ENCODE measurements at regions not wholly inside any gene's neighbourhood (a gene's known extent, or its start where the extent isn't known, plus 50 kb on each side); places are given as distances from the start of the nearest gene placed in this dataset.
"Not testable (repeated sequence)": the region's sequence is repeated elsewhere in the genome, so short reads cannot be mapped to it uniquely, and the experiment has no call there.

DNA sequence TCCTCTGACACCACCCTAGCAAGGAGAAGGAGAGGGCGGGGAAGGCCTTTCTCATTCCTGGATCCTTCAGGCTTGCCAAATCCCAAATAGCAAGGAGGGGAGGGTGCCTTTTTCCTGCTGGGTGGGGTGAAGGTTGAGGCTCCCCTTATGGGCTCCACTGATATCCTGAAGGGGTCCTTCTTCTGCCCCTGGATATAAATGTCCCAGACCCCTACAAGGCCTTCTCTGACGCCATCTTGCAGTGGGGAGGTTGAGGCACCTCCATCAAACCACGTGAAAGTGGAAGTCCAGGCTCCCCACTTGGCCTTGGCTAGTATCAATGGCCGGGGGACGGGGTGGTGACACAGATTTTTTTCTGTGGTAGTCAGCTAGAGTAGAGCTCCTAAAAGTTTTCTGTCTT is 371.3 kb downstream of the GLRX3 start:
- no peak for DNase-seq (ENCODE audit: low read depth in 4 of 4, low spot score in 1 of 4)

DNA sequence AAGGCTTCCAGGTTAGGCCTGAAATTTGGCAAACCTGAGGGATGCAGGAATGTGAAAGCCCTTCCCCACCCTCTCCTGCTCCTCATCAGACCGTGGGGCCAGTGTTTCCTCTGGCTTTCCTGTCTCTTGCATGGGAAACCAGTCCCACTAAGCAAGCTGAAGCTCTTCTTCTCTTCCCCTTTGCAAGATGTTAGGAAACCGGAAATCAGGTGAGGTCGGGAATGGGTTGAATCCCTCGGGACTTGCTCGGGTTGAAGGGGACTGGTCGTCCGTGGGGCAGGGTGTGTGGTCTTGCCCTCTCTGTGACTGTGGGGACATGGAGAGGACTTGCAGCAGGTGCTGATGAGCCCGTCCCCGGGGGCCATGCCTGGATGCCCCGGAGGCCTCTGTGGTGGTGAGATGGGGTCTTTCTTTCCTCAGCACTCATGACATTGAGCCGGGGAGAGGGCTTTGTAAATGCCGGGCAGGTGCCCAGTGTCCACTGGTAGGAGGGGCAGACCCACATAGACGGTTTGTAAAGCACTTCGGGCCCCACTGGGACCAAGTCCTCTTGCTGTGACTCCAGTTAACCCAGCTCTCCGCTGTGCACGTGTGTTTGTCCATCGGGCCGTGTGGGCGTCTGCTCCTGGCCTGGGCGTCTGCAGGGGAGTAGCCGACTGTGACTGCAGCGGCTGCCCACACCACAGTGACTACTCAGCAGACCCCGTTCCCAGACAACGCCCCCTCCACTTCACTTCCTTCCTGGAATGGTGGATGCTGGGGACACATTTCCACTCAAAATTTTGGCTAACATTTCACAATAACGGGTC is 373.9 kb downstream of the GLRX3 start:
- DNase-seq (ENCODE audit: low read depth in 4 of 4, low spot score in 1 of 4), result no peak

DNA sequence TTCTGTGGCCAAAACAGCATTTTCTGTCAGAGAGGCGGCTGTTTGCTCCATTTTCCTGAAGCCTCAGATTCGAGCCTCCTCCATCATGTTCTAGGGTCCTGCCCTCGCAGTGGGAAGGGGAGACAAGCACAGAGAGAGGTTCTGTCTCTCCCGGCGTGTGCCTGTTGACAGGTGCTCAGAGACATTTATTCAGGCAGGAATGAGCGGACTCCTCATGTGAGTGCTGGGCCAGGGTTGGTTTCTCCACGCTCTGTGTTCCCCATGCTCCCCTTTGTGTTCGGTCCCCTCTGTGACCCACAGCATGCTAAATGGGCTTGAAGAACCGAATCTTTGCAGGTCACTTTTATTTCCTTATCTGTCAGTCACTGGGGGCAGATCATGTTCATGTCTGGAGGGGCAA is 374.6 kb downstream of the GLRX3 start:
- DNase-seq (ENCODE audit: low read depth in 4 of 4, low spot score in 1 of 4), result no peak

DNA sequence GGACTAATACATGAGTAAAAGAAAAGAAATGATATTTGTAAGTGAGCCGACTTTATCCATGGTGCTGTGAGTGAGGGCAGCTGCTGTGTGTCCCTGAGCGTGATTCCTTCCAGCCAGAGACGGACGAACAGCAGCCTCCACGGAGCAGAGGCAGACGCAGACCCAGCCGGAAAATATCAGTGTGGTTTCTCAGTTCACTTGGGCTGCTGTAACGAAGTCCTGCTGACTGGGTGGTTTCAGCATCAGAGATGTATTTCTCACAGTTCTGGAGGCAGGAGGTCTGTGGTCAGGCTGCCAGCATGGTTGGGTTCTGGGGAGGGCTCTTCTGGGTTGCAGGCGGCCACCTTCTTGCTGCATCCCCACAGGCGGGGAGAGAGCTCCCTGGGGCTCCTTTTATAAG is 375.6 kb downstream of the GLRX3 start:
- no peak for DNase-seq (ENCODE audit: low read depth in 4 of 4, low spot score in 1 of 4)

DNA sequence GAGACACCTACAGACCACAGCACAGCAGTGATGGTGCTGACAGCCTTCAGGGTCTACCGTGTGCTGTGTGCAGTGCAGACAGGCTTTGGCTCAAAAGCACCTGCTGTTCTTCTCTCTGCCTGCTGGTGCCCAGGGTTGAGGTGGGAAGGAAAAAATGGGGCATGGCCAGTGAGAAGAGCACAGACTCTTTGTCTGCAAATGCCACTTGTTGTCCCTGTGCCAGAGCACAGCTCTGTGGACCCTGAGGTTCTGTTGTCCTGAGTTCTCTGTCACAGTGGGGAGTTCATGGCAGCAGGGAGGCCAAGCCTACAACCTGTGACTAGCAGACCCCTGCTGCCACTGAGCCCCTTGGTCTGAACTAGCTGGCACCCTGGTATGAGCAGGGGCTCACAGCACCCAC is 376.7 kb downstream of the GLRX3 start:
- DNase-seq (ENCODE audit: low read depth in 4 of 4, low spot score in 1 of 4), result no peak

DNA sequence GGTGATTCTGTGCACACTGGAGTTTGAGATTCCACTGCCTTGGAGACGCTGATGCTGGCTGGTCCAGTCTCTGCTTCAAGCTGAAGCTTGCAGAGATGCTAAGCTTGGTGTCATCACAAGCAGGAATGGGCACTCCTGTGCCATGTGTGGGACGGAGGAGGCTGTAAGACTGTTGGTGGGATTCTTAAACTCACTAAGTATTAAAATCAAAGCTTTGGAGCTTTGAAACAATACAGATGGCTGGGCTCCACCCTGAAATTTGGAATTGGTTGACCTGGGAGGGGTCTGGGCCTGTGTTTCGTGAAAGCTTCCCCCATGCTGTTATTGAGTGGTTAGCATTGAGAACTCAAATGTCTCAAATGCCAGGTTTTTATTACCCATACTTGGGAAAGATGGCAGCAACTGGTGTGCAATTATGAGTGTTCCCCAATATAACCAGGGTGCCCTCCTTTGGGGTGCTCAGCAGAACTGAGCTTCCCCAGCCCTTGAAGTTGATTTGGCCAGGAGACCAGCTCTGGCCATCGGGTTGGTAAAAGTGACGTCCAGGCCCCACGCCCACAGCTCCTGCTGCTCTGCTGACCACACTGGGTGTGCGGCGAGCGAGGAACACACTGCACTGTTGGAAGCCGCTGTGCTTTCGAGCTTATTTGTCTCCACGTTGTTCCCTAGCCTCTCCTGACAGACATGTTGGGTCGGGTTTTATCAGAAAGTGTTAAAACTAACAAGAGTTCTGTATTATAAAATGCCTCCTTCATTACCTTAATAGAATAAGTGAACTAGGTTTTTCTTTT is 377.7 kb downstream of the GLRX3 start:
- no peak for DNase-seq (ENCODE audit: low read depth in 4 of 4, low spot score in 1 of 4)

DNA sequence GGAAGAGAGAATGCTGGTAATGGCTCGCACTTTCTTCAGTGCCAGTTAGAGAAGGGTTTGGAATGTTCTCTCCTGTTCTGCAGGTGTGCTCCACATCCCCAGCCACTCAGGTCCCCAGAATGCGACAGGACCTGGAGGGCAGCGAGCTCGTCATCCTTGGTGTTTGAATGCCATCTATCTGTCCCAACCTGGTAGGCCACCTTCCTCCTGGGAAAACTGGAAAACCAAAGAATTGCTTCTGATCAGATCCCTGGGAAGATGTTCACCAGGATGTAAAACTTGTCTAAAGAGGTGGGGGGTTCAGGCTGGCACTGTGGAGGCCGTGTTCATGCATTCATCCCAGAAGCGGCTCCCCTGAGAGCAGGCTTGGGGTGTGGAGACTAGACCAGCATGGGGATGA is 379.5 kb downstream of the GLRX3 start:
- no peak for DNase-seq (ENCODE audit: low read depth in 4 of 4, low spot score in 1 of 4)

DNA sequence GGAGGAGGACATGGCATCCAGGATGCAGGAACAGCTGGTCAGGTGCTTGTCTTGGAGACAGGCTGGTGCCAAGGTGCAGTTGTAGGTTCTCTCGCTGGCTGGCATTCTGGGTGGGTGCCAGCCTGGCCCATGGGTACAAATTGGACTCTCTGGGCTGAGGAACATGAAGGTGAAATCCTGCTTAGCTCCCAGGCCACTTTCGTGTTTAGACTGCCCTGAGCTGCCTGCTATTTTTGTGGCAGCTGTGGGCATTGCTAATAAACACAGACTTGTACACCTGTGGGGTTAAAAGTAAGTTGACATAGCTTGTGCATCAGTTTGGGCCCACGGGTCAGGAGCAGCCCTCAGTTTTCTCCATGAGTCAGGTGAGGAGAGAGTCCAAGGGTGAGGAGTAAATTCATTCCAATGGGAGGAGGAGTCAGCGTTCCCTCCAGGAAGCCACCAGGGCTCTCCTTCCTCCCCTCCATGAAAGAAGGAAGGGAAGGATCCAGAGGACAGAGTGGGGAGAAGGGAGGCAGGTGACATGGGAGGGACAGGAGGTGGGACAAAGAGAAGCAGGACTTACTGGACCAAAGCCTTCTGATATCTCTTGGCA is 380.0 kb downstream of the GLRX3 start:
- no peak for DNase-seq (ENCODE audit: low read depth in 4 of 4, low spot score in 1 of 4)

DNA sequence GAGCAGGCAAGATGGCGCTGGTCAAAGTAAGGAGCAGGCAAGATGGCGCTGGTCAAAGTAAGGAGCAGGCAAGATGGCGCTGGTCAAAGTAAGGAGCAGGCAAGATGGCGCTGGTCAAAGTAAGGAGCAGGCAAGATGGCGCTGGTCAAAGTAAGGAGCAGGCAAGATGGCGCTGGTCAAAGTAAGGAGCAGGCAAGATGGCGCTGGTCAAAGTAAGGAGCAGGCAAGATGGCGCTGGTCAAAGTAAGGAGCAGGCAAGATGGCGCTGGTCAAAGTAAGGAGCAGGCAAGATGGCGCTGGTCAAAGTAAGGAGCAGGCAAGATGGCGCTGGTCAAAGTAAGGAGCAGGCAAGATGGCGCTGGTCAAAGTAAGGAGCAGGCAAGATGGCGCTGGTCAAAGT is 382.7 kb downstream of the GLRX3 start:
- not testable (repeated sequence) for DNase-seq (ENCODE audit: low read depth in 4 of 4, low spot score in 1 of 4)

DNA sequence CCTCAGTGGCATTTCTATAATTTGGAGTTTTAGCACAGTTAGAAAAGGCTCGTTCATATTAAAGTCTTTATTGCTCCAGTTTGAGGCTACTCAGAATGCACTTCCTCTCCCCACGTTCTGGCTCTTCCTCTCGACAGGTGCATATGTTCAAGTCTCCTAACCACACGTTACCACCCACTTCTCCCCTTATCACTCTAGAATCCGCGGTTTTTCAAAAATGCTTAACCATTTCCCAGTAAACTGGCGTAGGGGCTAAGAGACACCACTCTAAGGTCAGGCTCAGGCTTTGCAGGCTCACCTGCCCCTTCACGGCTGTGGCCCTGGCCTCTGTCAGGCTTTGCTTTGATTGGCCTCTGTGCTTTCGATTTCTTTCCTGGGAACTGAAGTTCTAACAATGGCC is 383.6 kb downstream of the GLRX3 start:
- no peak for DNase-seq (ENCODE audit: low read depth in 4 of 4, low spot score in 1 of 4)

DNA sequence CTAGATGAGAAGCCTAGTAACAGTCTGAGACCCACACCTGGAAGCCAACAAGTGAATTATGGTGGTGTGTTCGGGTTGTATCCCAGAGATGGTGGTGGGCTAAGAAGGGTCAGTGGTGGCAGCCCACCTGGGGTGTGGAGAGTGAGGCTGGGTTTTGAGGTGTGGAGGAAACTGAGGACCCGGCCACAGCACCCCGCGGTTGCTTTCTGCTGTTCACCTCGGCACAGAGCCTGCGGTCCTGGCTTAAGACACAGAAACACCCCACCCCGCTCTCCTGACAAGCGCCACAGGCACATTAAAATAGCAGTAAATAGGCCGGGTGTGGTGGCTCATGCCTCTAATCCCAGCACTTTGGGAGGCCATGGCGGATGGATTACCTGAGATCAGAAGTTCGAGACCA is 395.1 kb downstream of the GLRX3 start:
- no peak for DNase-seq (ENCODE audit: low read depth in 4 of 4, low spot score in 1 of 4)

DNA sequence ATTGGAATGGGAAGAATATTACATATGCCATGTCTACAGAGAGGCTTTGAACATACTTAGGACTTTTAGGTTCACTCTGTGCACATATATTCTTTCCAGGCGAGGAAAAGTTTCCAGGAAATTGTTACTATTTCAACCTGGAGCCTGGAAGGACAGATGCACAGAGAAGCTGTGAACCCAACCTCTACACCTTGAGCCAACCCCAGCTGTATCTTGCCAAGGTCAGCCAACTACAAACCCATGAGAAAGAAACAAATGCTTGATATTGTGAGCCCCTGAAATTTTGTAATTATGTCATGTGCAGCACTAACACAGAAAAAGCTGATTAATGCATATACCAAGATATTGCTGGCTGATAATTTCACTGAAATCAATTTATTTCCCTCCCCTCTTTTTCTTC is 404.9 kb downstream of the GLRX3 start:
- no peak for DNase-seq (ENCODE audit: low read depth in 4 of 4, low spot score in 1 of 4)

DNA sequence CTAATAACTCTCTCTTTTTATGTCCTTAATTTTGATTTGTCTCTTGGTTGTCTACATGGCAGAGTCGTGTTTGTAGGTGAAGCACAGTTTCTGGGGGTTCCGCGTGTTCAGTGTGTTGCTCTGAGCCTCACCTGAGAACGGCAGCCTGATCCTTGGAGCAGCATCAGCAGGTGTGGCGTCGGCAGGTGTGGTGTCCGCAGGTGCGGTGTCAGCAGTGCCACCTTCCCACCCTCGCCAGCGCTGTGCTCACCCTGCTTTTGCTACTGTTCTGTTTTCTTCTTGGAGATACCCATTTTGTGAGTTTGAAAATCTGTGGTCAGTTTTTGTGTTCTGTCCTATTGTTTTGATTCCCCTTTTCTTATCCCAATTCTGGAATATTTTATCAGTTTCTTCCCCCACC is 406.6 kb downstream of the GLRX3 start:
- no peak for DNase-seq (ENCODE audit: low read depth in 4 of 4, low spot score in 1 of 4)

DNA sequence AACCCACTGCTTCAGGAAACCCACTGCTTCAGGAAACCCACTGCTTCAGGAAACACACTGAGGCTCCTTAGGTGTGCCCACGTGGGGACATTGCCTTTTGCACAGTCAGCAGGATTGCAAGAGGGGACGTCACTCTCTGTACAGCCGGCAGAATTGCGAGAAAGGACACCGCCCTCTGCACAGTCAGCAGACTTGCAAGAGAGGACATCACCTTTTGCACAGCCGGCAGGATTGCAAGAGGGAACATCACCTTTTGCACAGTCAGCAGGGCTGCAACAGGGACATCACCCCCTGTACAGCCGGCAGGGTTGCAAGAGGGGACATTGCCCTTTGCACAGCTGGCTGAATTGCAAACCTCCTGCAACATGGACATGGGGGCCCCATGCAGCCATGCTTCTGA is 407.6 kb downstream of the GLRX3 start:
- no peak for DNase-seq (ENCODE audit: low read depth in 4 of 4, low spot score in 1 of 4)

DNA sequence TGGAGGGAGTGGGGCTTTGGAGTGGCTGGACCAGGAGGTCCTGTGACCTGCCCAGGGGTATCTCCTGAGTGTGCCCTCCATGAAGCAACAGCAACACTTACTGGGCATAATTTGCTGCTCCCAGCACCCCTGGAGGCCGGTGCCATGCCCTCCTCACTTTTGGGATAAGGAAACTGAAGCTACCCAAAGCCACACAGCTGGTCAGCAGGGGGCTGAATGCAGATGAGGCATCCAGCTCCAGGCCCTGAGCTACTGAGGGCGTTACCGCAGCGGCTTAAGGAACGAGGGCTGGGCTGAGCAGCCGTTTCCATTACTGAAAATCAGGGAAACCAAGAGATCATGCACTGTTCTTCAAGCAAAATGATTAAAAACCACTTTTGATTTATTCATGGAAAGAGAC is 408.9 kb downstream of the GLRX3 start:
- no peak for DNase-seq (ENCODE audit: low read depth in 4 of 4, low spot score in 1 of 4)

DNA sequence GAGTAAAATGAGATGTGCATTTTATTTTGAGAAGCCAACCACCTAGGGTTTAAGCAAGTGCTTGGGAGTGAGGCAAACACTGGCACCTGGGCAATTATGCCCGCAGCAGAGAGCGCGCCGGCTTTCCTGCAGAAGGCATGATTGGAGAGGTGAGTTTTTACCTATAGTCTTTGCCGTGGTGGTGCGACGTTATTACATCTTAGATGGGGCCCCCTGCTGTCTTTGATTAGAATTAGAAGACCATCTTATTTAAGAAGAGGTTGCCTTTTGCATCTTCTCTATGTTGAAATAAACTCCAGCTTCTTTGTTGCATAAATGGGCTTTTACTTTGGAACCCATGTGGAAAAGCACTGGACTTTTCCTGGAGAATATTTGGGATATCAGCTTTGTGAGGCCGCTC is 409.5 kb downstream of the GLRX3 start:
- no peak for DNase-seq (ENCODE audit: low read depth in 4 of 4, low spot score in 1 of 4)

DNA sequence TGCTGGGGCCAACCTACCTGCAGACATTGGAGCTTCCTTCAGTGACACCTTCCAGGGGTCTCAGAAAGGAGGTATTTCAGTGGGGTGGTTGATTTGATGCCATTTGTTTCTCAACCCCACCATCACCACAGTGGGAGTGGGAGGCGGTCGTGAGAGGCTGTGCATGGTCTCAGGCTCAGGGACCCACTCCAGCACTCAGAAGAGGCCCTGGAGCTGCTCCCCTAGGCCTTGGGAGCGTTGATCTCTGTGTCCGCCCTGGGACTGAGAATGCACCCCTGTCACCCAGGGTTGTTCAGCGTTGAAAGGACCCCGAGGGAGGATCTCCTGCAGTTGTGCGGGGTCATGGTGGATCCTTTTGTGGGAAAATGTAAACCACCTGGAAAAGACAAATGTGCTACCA is 410.6 kb downstream of the GLRX3 start:
- DNase-seq (ENCODE audit: low read depth in 4 of 4, low spot score in 1 of 4), result no peak

DNA sequence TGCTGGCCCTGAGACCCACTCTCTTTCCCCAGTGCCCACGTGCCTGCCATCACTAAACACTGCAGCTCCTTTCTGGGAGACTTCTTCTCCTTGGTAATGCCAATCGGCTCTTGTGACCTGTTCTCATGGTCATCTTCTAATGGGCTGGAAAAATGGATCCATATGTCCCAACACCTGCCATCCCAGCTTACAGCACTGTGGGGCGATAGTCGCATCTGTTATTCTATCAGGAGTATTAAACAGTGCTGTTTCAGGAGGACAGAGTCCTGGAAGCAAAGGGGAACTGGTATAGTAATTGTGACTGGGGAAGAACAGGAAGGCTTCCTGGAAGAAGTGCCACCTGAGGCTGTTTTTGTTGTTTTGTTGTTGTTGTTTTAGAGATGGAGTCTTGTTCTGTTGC is 411.2 kb downstream of the GLRX3 start:
- no peak for DNase-seq (ENCODE audit: low read depth in 4 of 4, low spot score in 1 of 4)

DNA sequence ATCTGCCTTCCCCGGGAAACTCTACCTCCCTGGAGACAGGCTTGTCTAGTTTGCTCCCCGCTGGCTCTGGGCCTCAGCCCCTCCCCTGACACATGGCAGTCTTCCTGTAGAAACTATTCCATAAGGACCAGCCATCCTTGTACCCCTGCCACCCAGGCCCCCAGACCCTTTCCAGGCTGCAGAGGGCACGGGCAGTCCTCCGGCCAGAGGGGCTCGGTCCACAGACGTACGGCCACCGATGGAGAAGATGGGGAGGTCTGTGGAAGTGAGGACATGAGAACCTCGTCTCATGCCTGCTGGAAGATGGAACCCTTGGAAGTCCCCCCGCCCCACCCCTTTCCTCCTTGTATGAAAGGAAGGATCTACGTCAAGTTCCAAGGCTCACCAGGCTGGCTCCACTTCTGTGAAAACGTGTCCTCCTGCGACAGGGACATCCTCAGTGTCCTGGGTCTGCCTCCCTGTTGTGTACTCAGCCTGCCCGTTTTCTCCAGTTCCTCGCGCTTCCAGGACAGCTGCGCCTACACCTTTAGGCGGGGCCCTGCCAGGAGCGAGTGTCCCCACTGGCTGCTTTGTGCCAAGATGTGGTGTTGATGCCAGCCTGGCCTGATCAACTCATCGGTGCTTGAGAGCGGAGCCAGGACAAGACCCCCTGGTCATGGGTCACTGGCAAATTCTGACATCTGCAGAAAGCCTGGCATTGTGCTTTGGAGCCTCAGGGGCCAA is 414.9 kb downstream of the GLRX3 start:
- DNase-seq (ENCODE audit: low read depth in 4 of 4, low spot score in 1 of 4), result no peak

DNA sequence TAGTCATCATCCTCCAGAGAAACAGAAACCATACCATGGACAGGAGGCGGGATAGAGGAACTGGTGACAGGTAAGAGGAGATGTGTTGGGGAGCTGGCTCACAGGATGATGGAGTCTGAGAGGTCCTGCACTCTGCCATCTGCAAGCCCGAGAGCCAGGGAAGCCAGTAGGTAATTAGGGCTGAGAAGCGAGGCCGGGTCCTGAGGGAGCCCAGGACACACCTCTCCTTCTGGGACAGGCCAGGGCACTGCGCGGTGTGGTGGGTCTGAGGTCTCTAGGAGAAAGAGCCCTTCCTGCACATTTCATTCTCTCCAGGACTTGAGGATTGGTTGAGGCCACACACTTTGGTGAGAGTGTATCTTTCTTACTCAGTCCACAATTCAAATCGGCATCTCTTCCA is 415.5 kb downstream of the GLRX3 start:
- DNase-seq (ENCODE audit: low read depth in 4 of 4, low spot score in 1 of 4), result no peak

DNA sequence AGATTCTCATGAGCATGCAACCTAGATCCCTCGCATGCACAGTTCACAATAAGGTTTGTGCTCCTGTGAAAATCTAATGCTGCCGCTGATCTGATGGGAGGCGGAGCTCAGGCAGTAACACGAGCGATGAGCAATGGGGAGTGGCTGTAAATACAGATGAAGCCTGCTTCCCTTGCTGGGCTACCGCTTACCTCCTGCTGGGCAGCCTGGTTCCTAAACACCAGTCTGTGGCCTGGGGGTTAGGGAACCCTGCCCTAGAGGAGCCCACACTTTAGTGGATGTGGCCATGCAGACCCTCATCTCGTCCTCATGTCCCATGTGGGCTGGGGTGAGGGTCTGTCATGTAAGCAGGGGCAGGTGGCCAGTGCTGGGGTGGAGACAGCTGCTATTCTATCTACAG is 417.6 kb downstream of the GLRX3 start:
- no peak for DNase-seq (ENCODE audit: low read depth in 4 of 4, low spot score in 1 of 4)

Data from stimulated activated CD4-positive, alpha-beta T cell treated with anti-CD3 and anti-CD28 coated beads, Interleukin-1b, Interleukin-23, amount 100 ng/mL, for 24 hours (primary cell).